ENCODE measurements at regions not wholly inside any gene's neighbourhood (a gene's known extent, or its start where the extent isn't known, plus 50 kb on each side); places are given as distances from the start of the nearest gene placed in this dataset.

- no peak overlapping the region for H3K4me3 ChIP-seq
- no peaks in the 10 kb centered on the region for H3K36me3 ChIP-seq (ENCODE audit: insufficient read depth, low read length)
- DNase-seq (ENCODE audit: low read depth, low spot score): no peak
- H3K9me3 ChIP-seq (ENCODE audit: low read depth, low read length): no peaks in the 10 kb centered on the region
- H3K9ac ChIP-seq (ENCODE audit: insufficient read length): no peak overlapping the region
- no peak overlapping the region for H3K27ac ChIP-seq
- no peak for TF ChIP-seq EZH2 (IDR thresholded peaks at IDR 0.05)
- TF ChIP-seq FOXP2 (optimal IDR thresholded peaks at IDR 0.05; ENCODE audit: control extremely low read depth, extremely low read length, insufficient read depth): no peak
- no peak for TF ChIP-seq POLR2AphosphoS5 (IDR thresholded peaks at IDR 0.05; ENCODE audit: borderline replicate concordance, low read depth, low read length)
Measured at GRCh38 chr16:64051824-64052223, 1070.0 kb downstream of the CDH11 start.

- H3K4me3 ChIP-seq: no peak overlapping the region
- DNase-seq (ENCODE audit: low read depth, low spot score): no peak
- H3K27ac ChIP-seq: no peak overlapping the region
- H3K9ac ChIP-seq (ENCODE audit: insufficient read length): no peak overlapping the region
- no peaks in the 10 kb centered on the region for H3K36me3 ChIP-seq (ENCODE audit: insufficient read depth, low read length)
- no peaks in the 10 kb centered on the region for H3K9me3 ChIP-seq (ENCODE audit: low read depth, low read length)
- TF ChIP-seq FOXP2 (optimal IDR thresholded peaks at IDR 0.05; ENCODE audit: control extremely low read depth, extremely low read length, insufficient read depth) (no peak), EZH2 (IDR thresholded peaks at IDR 0.05) (no peak), POLR2AphosphoS5 (IDR thresholded peaks at IDR 0.05; ENCODE audit: borderline replicate concordance, low read depth, low read length) (no peak)
Measured at GRCh38 chr16:64047878-64048277, 1074.0 kb downstream of the CDH11 start.

GRCh38 chr16:64047207-64047606 lies 1074.7 kb downstream of the CDH11 start:
- Histone ChIP-seq H3K9ac (ENCODE audit: insufficient read length) (no peak overlapping the region), H3K36me3 (ENCODE audit: insufficient read depth, low read length) (no peaks in the 10 kb centered on the region), H3K4me3 (no peak overlapping the region), H3K9me3 (ENCODE audit: low read depth, low read length) (no peaks in the 10 kb centered on the region), H3K27ac (no peak overlapping the region)
- no peak for DNase-seq (ENCODE audit: low read depth, low spot score)
- TF ChIP-seq EZH2 (IDR thresholded peaks at IDR 0.05) (no peak), FOXP2 (optimal IDR thresholded peaks at IDR 0.05; ENCODE audit: control extremely low read depth, extremely low read length, insufficient read depth) (no peak), POLR2AphosphoS5 (IDR thresholded peaks at IDR 0.05; ENCODE audit: borderline replicate concordance, low read depth, low read length) (no peak)

- Histone ChIP-seq H3K4me3 (no peak overlapping the region), H3K27ac (no peak overlapping the region), H3K9ac (ENCODE audit: insufficient read length) (no peak overlapping the region), H3K9me3 (ENCODE audit: low read depth, low read length) (no peaks in the 10 kb centered on the region), H3K36me3 (ENCODE audit: insufficient read depth, low read length) (no peaks in the 10 kb centered on the region)
- no peak for TF ChIP-seq FOXP2 (optimal IDR thresholded peaks at IDR 0.05; ENCODE audit: control extremely low read depth, extremely low read length, insufficient read depth)
- no peak for TF ChIP-seq EZH2 (IDR thresholded peaks at IDR 0.05)
- TF ChIP-seq POLR2AphosphoS5 (IDR thresholded peaks at IDR 0.05; ENCODE audit: borderline replicate concordance, low read depth, low read length): no peak
- DNase-seq (ENCODE audit: low read depth, low spot score): no peak
Measured at GRCh38 chr16:64035337-64035736, 1086.5 kb downstream of the CDH11 start.

GRCh38 chr16:64019339-64019738 lies 1102.5 kb downstream of the CDH11 start:
- DNase-seq (ENCODE audit: low read depth, low spot score): no peak
- no peak overlapping the region for H3K27ac ChIP-seq
- TF ChIP-seq EZH2 (IDR thresholded peaks at IDR 0.05) (no peak), POLR2AphosphoS5 (IDR thresholded peaks at IDR 0.05; ENCODE audit: borderline replicate concordance, low read depth, low read length) (no peak), FOXP2 (optimal IDR thresholded peaks at IDR 0.05; ENCODE audit: control extremely low read depth, extremely low read length, insufficient read depth) (no peak)
- H3K9me3 ChIP-seq (ENCODE audit: low read depth, low read length): no peaks in the 10 kb centered on the region
- H3K9ac ChIP-seq (ENCODE audit: insufficient read length): no peak overlapping the region
- no peaks in the 10 kb centered on the region for H3K36me3 ChIP-seq (ENCODE audit: insufficient read depth, low read length)
- H3K4me3 ChIP-seq: no peak overlapping the region

- no peaks in the 10 kb centered on the region for H3K36me3 ChIP-seq (ENCODE audit: insufficient read depth, low read length)
- no peak overlapping the region for H3K4me3 ChIP-seq
- no peak for DNase-seq (ENCODE audit: low read depth, low spot score)
- no peaks in the 10 kb centered on the region for H3K9me3 ChIP-seq (ENCODE audit: low read depth, low read length)
- TF ChIP-seq EZH2 (IDR thresholded peaks at IDR 0.05) (no peak), FOXP2 (optimal IDR thresholded peaks at IDR 0.05; ENCODE audit: control extremely low read depth, extremely low read length, insufficient read depth) (no peak), POLR2AphosphoS5 (IDR thresholded peaks at IDR 0.05; ENCODE audit: borderline replicate concordance, low read depth, low read length) (no peak)
- H3K27ac ChIP-seq: no peak overlapping the region
- no peak overlapping the region for H3K9ac ChIP-seq (ENCODE audit: insufficient read length)
Measured at GRCh38 chr16:64017796-64018195, 1104.1 kb downstream of the CDH11 start.

- Histone ChIP-seq H3K9me3 (ENCODE audit: low read depth, low read length) (no peaks in the 10 kb centered on the region), H3K27ac (no peak overlapping the region), H3K4me3 (no peak overlapping the region), H3K9ac (ENCODE audit: insufficient read length) (no peak overlapping the region), H3K36me3 (ENCODE audit: insufficient read depth, low read length) (no peaks in the 10 kb centered on the region)
- TF ChIP-seq POLR2AphosphoS5 (IDR thresholded peaks at IDR 0.05; ENCODE audit: borderline replicate concordance, low read depth, low read length): no peak
- DNase-seq (ENCODE audit: low read depth, low spot score): no peak
Measured at GRCh38 chr16:64013856-64014255, 1108.0 kb downstream of the CDH11 start.

- Histone ChIP-seq H3K36me3 (ENCODE audit: insufficient read depth, low read length) (no peaks in the 10 kb centered on the region), H3K9ac (ENCODE audit: insufficient read length) (no peak overlapping the region), H3K27ac (no peak overlapping the region), H3K4me3 (no peak overlapping the region), H3K9me3 (ENCODE audit: low read depth, low read length) (no peaks in the 10 kb centered on the region)
- DNase-seq (ENCODE audit: low read depth, low spot score): no peak
- TF ChIP-seq POLR2AphosphoS5 (IDR thresholded peaks at IDR 0.05; ENCODE audit: borderline replicate concordance, low read depth, low read length) (no peak), EZH2 (IDR thresholded peaks at IDR 0.05) (no peak), FOXP2 (optimal IDR thresholded peaks at IDR 0.05; ENCODE audit: control extremely low read depth, extremely low read length, insufficient read depth) (no peak)
Measured at GRCh38 chr16:64012166-64012565, 1109.7 kb downstream of the CDH11 start.

GRCh38 chr16:64011650-64012049 lies 1110.2 kb downstream of the CDH11 start:
- H3K36me3 ChIP-seq (ENCODE audit: insufficient read depth, low read length): no peaks in the 10 kb centered on the region
- no peaks in the 10 kb centered on the region for H3K9me3 ChIP-seq (ENCODE audit: low read depth, low read length)
- H3K4me3 ChIP-seq: no peak overlapping the region
- no peak overlapping the region for H3K27ac ChIP-seq
- no peak for TF ChIP-seq POLR2AphosphoS5 (IDR thresholded peaks at IDR 0.05; ENCODE audit: borderline replicate concordance, low read depth, low read length)
- no peak for TF ChIP-seq EZH2 (IDR thresholded peaks at IDR 0.05)
- no peak for TF ChIP-seq FOXP2 (optimal IDR thresholded peaks at IDR 0.05; ENCODE audit: control extremely low read depth, extremely low read length, insufficient read depth)
- no peak overlapping the region for H3K9ac ChIP-seq (ENCODE audit: insufficient read length)
- DNase-seq (ENCODE audit: low read depth, low spot score): no peak

All from SK-N-MC (cell line).